HEK293 (cell line): ENCODE measurements at regions not wholly inside any gene's neighbourhood (a gene's known extent, or its start where the extent isn't known, plus 50 kb on each side); places are given as distances from the start of the nearest gene placed in this dataset.

Experiments
- HOXA7 ChIP-seq: sonication (generic); formaldehyde crosslinking; IDR thresholded peaks from 2 replicates; pipeline ENCODE4 v1.8.1; 2022; ENCODE audit warnings: missing genetic modification reagents, borderline replicate concordance
- KLF9 ChIP-seq: fragments of 450-650 bp; formaldehyde crosslinking; IDR thresholded peaks from 2 replicates; pipeline ENCODE4 v1.5.1; 2016; ENCODE audit warnings: missing biosample characterization, missing genetic modification characterization, low read depth
- ZBTB21 ChIP-seq: fragments of 450-650 bp; formaldehyde crosslinking; IDR thresholded peaks from 2 replicates; pipeline ENCODE4 v1.5.1; 2017; ENCODE audit warnings: missing biosample characterization, missing genetic modification characterization
- ZNF184 ChIP-seq: fragments of 450-650 bp; IDR thresholded peaks from 2 replicates; pipeline ENCODE4 v1.5.1; 2018; ENCODE audit warnings: missing biosample characterization, mild to moderate bottlenecking, missing genetic modification characterization
- ZNF37A ChIP-seq: fragments of 450-650 bp; IDR thresholded peaks from 2 replicates; pipeline ENCODE4 v1.5.1; 2018; ENCODE audit warnings: missing biosample characterization, missing genetic modification characterization
- ZNF585B ChIP-seq: fragments of 450-650 bp; formaldehyde crosslinking; IDR thresholded peaks from 2 replicates; pipeline ENCODE4 v1.5.1; 2016; ENCODE audit warnings: missing biosample characterization, missing genetic modification characterization
- ZNF76 ChIP-seq: fragments of 450-650 bp; formaldehyde crosslinking; IDR thresholded peaks from 2 replicates; pipeline ENCODE4; 2016; ENCODE audit warnings: low read depth, missing biosample characterization, missing genetic modification characterization, borderline replicate concordance
- ZNF777 ChIP-seq: fragments of 450-650 bp; formaldehyde crosslinking; IDR thresholded peaks from 2 replicates; pipeline ENCODE4 v1.5.1; 2017; ENCODE audit warnings: missing biosample characterization, missing genetic modification characterization, borderline replicate concordance
- TF ChIP-seq, protein P1 (sequence below): fragments of 450-650 bp; formaldehyde crosslinking; IDR thresholded peaks from 2 replicates; pipeline ENCODE4 v1.5.1; 2016; ENCODE audit warnings: missing biosample characterization, missing genetic modification characterization
- TF ChIP-seq, protein P2 (sequence below): fragments of 450-650 bp; formaldehyde crosslinking; IDR thresholded peaks from 2 replicates; pipeline ENCODE4 v1.5.1; 2016; ENCODE audit warnings: missing biosample characterization, missing genetic modification characterization
- TF ChIP-seq, protein P3 (sequence below): fragments of 450-650 bp; formaldehyde crosslinking; IDR thresholded peaks from 2 replicates; pipeline ENCODE4 v1.5.1; 2016; ENCODE audit warnings: missing biosample characterization, missing genetic modification characterization
- TF ChIP-seq, protein P4 (sequence below): fragments of 450-650 bp; formaldehyde crosslinking; IDR thresholded peaks from 2 replicates; pipeline ENCODE4 v1.5.1; 2016; ENCODE audit warnings: missing biosample characterization, missing genetic modification characterization

DNA sequence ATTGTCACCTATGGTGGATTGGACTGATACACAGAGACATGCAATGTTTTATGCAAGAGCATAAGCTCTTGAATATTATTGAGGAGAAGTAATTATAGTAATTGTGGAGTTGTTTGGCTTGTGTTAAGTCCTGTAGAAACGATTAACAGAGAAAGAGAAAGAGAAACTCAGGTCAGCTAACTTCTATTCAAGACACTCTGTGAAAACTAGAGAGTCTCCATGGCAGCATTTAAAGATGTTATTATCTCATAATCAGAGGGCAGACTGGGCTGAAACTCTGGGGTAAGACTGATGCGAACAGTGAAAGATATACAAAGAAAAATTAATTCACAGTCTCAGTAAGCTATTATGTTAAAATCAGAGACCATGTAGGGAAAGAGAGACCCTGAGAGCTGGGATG is 625.7 kb downstream of the FAT4 start:
- no peak for TF ChIP-seq KLF9 (tag by site-specific recombination)
- TF ChIP-seq, protein P1, sequence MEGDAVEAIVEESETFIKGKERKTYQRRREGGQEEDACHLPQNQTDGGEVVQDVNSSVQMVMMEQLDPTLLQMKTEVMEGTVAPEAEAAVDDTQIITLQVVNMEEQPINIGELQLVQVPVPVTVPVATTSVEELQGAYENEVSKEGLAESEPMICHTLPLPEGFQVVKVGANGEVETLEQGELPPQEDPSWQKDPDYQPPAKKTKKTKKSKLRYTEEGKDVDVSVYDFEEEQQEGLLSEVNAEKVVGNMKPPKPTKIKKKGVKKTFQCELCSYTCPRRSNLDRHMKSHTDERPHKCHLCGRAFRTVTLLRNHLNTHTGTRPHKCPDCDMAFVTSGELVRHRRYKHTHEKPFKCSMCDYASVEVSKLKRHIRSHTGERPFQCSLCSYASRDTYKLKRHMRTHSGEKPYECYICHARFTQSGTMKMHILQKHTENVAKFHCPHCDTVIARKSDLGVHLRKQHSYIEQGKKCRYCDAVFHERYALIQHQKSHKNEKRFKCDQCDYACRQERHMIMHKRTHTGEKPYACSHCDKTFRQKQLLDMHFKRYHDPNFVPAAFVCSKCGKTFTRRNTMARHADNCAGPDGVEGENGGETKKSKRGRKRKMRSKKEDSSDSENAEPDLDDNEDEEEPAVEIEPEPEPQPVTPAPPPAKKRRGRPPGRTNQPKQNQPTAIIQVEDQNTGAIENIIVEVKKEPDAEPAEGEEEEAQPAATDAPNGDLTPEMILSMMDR (tag by site-specific recombination): no peak
- TF ChIP-seq, protein P2, sequence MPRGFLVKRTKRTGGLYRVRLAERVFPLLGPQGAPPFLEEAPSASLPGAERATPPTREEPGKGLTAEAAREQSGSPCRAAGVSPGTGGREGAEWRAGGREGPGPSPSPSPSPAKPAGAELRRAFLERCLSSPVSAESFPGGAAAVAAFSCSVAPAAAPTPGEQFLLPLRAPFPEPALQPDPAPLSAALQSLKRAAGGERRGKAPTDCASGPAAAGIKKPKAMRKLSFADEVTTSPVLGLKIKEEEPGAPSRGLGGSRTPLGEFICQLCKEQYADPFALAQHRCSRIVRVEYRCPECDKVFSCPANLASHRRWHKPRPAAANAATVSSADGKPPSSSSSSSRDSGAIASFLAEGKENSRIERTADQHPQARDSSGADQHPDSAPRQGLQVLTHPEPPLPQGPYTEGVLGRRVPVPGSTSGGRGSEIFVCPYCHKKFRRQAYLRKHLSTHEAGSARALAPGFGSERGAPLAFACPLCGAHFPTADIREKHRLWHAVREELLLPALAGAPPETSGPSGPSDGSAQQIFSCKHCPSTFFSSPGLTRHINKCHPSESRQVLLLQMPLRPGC (tag by site-specific recombination): no peak
- TF ChIP-seq, protein P3, sequence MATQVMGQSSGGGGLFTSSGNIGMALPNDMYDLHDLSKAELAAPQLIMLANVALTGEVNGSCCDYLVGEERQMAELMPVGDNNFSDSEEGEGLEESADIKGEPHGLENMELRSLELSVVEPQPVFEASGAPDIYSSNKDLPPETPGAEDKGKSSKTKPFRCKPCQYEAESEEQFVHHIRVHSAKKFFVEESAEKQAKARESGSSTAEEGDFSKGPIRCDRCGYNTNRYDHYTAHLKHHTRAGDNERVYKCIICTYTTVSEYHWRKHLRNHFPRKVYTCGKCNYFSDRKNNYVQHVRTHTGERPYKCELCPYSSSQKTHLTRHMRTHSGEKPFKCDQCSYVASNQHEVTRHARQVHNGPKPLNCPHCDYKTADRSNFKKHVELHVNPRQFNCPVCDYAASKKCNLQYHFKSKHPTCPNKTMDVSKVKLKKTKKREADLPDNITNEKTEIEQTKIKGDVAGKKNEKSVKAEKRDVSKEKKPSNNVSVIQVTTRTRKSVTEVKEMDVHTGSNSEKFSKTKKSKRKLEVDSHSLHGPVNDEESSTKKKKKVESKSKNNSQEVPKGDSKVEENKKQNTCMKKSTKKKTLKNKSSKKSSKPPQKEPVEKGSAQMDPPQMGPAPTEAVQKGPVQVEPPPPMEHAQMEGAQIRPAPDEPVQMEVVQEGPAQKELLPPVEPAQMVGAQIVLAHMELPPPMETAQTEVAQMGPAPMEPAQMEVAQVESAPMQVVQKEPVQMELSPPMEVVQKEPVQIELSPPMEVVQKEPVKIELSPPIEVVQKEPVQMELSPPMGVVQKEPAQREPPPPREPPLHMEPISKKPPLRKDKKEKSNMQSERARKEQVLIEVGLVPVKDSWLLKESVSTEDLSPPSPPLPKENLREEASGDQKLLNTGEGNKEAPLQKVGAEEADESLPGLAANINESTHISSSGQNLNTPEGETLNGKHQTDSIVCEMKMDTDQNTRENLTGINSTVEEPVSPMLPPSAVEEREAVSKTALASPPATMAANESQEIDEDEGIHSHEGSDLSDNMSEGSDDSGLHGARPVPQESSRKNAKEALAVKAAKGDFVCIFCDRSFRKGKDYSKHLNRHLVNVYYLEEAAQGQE: no peak
- TF ChIP-seq, protein P4, sequence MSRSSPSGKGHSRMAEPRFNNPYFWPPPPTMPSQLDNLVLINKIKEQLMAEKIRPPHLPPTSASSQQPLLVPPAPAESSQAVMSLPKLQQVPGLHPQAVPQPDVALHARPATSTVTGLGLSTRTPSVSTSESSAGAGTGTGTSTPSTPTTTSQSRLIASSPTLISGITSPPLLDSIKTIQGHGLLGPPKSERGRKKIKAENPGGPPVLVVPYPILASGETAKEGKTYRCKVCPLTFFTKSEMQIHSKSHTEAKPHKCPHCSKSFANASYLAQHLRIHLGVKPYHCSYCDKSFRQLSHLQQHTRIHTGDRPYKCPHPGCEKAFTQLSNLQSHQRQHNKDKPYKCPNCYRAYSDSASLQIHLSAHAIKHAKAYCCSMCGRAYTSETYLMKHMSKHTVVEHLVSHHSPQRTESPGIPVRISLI (tag by site-specific recombination): no peak
- TF ChIP-seq ZNF37A (tag by site-specific recombination): no peak
- TF ChIP-seq ZNF184: no peak
- no peak for TF ChIP-seq ZNF777 (tag by site-specific recombination)
- no peak for TF ChIP-seq ZNF76 (tag by site-specific recombination)
- no peak for TF ChIP-seq HOXA7 (CRISPR knock-in tag)
- no peak for TF ChIP-seq ZBTB21 (tag by site-specific recombination)
- TF ChIP-seq ZNF585B (tag by site-specific recombination): no peak
